Osteoblast (primary cell): ENCODE measurements at regions not wholly inside any gene's neighbourhood (a gene's known extent, or its start where the extent isn't known, plus 50 kb on each side); places are given as distances from the start of the nearest gene placed in this dataset.

Source experiments
- DNase-seq: peaks from one replicate; pipeline ENCODE4 v3.0.0; 2011; ENCODE audit warnings: low spot score, mixed read lengths; ENCODE audit not compliant: insufficient read length; ENCODE audit errors: missing footprints
- H2AFZ ChIP-seq: 2 replicates; pipeline ENCODE4 v1.6.0; 2011; ENCODE audit warnings: mild to moderate bottlenecking, low read length
- H3K27ac ChIP-seq: 2 replicates; pipeline ENCODE4 v1.5.1; 2011; ENCODE audit warnings: mild to moderate bottlenecking, low read depth, low read length, moderate library complexity
- H3K27me3 ChIP-seq: 2 replicates; pipeline ENCODE4 v1.6.0; 2012; ENCODE audit warnings: mild to moderate bottlenecking, control low read depth, inconsistent platforms, low read length, moderate library complexity; ENCODE audit not compliant: insufficient read depth
- H3K36me3 ChIP-seq: 2 replicates; pipeline ENCODE4 v1.5.1; 2011; ENCODE audit warnings: mild to moderate bottlenecking, low read length, control low read depth, moderate library complexity; ENCODE audit not compliant: insufficient read depth
- H3K4me1 ChIP-seq: 2 replicates; pipeline ENCODE4 v1.5.1; 2011; ENCODE audit warnings: mild to moderate bottlenecking, low read length, control low read depth, moderate library complexity; ENCODE audit not compliant: insufficient read depth
- H3K4me2 ChIP-seq: 2 replicates; pipeline ENCODE4 v1.6.0; 2011; ENCODE audit warnings: mild to moderate bottlenecking, low read length; ENCODE audit not compliant: insufficient read depth
- H3K4me3 ChIP-seq: fragments of 200-600 bp; sonication (generic); 3 replicates; pipeline ENCODE4 v1.5.1; 2012; ENCODE audit warnings: mild to moderate bottlenecking, low read length, inconsistent platforms; ENCODE audit not compliant: insufficient read depth
- H3K79me2 ChIP-seq: 2 replicates; pipeline ENCODE4 v1.6.0; 2012; ENCODE audit warnings: mild to moderate bottlenecking, low read length, control low read depth, inconsistent platforms; ENCODE audit not compliant: insufficient read depth
- H3K9me3 ChIP-seq: 2 replicates; pipeline ENCODE4 v1.5.1; 2011; ENCODE audit warnings: low read depth, low read length, control low read depth
- H4K20me1 ChIP-seq: 2 replicates; pipeline ENCODE4 v1.6.0; 2012; ENCODE audit warnings: mild to moderate bottlenecking, low read length, control low read depth; ENCODE audit not compliant: insufficient read depth
- TF ChIP-seq, protein P1 (sequence below): IDR thresholded peaks from 2 replicates; pipeline ENCODE4 v1.5.1; 2011; ENCODE audit warnings: mild to moderate bottlenecking, low read depth, low read length, moderate library complexity; ENCODE audit errors: extremely low read depth

DNA sequence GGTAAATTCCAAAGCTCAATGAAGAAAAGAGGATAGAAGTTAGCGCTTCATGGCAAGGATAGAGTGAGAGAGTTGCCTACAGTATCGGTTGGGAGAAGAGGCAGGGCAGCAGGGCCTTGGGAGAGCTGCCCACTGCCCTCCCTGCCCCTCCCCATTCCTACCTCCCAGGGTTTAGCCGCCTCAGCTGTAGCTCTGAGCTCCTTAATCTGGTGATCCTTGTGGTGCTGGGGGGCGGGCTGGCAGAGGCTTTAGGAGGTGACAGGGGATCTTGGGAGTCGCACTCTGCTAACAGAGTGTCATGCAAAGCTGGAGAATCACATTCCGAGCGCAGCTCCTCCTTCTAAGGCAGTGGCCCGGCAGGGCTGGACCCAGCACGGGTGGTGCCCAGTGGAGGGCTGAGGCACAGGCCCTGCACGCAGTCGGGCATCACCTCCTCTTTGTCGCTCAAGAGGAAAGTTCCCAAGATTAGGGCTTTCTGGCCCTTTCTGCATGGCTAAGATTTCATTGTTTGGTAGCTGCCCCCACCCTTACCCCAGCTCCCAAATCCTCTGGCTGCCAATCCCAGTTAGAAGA lies 57.1 kb upstream of the POLG start:
- DNase-seq, result no peak
- Histone ChIP-seq H3K36me3 (no peaks in the 10 kb centered on the region), H3K79me2 (no peaks in the 10 kb centered on the region), H3K4me1 (no peaks in the 10 kb centered on the region), H3K4me2 (no peak overlapping the region), H4K20me1 (peaks cover 8% of the 10 kb centered on the region), H3K4me3 (no peak overlapping the region), H3K27me3 (peaks cover 98% of the 10 kb centered on the region), H2AFZ (no peak overlapping the region), H3K27ac (no peak overlapping the region), H3K9me3 (no peaks in the 10 kb centered on the region)
- TF ChIP-seq, protein P1, sequence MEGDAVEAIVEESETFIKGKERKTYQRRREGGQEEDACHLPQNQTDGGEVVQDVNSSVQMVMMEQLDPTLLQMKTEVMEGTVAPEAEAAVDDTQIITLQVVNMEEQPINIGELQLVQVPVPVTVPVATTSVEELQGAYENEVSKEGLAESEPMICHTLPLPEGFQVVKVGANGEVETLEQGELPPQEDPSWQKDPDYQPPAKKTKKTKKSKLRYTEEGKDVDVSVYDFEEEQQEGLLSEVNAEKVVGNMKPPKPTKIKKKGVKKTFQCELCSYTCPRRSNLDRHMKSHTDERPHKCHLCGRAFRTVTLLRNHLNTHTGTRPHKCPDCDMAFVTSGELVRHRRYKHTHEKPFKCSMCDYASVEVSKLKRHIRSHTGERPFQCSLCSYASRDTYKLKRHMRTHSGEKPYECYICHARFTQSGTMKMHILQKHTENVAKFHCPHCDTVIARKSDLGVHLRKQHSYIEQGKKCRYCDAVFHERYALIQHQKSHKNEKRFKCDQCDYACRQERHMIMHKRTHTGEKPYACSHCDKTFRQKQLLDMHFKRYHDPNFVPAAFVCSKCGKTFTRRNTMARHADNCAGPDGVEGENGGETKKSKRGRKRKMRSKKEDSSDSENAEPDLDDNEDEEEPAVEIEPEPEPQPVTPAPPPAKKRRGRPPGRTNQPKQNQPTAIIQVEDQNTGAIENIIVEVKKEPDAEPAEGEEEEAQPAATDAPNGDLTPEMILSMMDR, result no peak

GRCh38 chr15:89389841-89390603 lies 55.4 kb upstream of the POLG start:
- Histone ChIP-seq H3K4me3 (no peak overlapping the region), H4K20me1 (peaks cover 10% of the 10 kb centered on the region), H3K27me3 (peaks cover 88% of the 10 kb centered on the region), H2AFZ (no peak overlapping the region), H3K79me2 (no peaks in the 10 kb centered on the region), H3K27ac (no peak overlapping the region), H3K9me3 (no peaks in the 10 kb centered on the region), H3K4me2 (no peak overlapping the region), H3K36me3 (no peaks in the 10 kb centered on the region), H3K4me1 (peaks cover 11% of the 10 kb centered on the region)
- no peak for DNase-seq
- TF ChIP-seq, protein P1, result no peak

DNA sequence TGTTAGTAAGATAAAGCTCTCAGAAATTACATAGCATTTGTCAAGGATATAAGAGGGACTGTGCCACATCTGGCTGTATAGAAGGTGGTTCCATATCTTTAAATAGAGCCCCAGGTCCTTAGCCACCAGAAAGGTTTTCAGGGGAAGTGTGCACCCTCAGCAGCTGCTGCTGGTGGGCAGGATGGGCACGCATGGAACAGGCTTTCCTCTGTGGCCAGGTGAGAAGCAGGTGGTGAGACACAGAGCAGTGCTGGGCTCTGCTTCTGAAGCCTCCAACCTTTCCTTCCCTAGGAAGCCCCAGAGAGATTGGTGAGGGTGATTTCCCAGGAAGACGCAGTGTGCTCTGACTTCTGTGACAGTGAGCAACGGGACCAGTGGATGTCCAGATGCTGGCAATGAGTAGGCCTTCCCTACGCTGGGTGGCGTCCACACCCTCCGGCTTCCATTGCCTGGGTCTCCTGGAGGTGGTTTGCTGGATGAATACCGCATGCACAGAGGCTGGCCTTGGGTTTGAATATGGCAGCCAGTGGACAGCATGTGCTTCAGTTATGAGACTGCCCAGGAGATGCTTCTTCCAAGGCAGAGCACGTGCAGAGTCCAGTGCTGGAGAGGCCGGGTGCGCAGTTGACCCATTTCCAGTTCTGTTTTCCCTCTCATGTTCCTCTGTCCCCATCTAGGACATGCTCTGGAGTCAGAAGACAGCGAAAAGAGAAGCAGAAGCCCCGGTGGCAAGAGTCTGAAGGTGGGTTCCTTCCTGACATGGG lies 52.7 kb upstream of the POLG start:
- no peak overlapping the region for H3K4me2 ChIP-seq
- DNase-seq, result no peak
- no peaks in the 10 kb centered on the region for H3K9me3 ChIP-seq
- peaks cover 24% of the 10 kb centered on the region for H4K20me1 ChIP-seq
- no peaks in the 10 kb centered on the region for H3K36me3 ChIP-seq
- TF ChIP-seq, protein P1, result no peak
- H3K27ac ChIP-seq, result no peak overlapping the region
- no peak overlapping the region for H2AFZ ChIP-seq
- peaks cover 88% of the 10 kb centered on the region for H3K27me3 ChIP-seq
- peaks cover 11% of the 10 kb centered on the region for H3K4me1 ChIP-seq
- no peak overlapping the region for H3K4me3 ChIP-seq
- H3K79me2 ChIP-seq, result no peaks in the 10 kb centered on the region
